PFSK-1 (cell line): ENCODE measurements at regions not wholly inside any gene's neighbourhood (a gene's known extent, or its start where the extent isn't known, plus 50 kb on each side); places are given as distances from the start of the nearest gene placed in this dataset.

Experiments used
- FOXP2 ChIP-seq: optimal IDR thresholded peaks from 2 replicates; pipeline ENCODE3; 2011; ENCODE audit warnings: borderline replicate concordance, control low read depth, inconsistent platforms; ENCODE audit not compliant: insufficient read depth; ENCODE audit errors: extremely low read length, extremely low read depth
- POLR2AphosphoS5 ChIP-seq: IDR thresholded peaks from 2 replicates; pipeline ENCODE4 v1.6.1; 2012; ENCODE audit warnings: low read depth, mild to moderate bottlenecking, control low read depth, low read length, moderate library complexity
- SIN3A ChIP-seq: IDR thresholded peaks from 2 replicates; pipeline ENCODE4 v1.6.1; 2012; ENCODE audit warnings: mild to moderate bottlenecking, low read length, moderate library complexity, borderline replicate concordance; ENCODE audit not compliant: insufficient read depth
- TAF1 ChIP-seq: IDR thresholded peaks from 2 replicates; pipeline ENCODE4 v1.6.1; 2012; ENCODE audit warnings: low read length, control low read depth, borderline replicate concordance; ENCODE audit not compliant: insufficient read depth
- TF ChIP-seq, protein P1 (sequence below), 2 experiments: IDR thresholded peaks; 2 replicates each; pipeline versions ENCODE4 v1.6.1 to v1.8.0; 2011 to 2012; ENCODE audit warnings: low read depth in 2 of 2, low read length in 2 of 2, control low read depth in 1 of 2, inconsistent platforms in 1 of 2, mild to moderate bottlenecking in 1 of 2, moderate library complexity in 1 of 2; ENCODE audit not compliant: insufficient read depth in 1 of 2

- TF ChIP-seq, protein P1, sequence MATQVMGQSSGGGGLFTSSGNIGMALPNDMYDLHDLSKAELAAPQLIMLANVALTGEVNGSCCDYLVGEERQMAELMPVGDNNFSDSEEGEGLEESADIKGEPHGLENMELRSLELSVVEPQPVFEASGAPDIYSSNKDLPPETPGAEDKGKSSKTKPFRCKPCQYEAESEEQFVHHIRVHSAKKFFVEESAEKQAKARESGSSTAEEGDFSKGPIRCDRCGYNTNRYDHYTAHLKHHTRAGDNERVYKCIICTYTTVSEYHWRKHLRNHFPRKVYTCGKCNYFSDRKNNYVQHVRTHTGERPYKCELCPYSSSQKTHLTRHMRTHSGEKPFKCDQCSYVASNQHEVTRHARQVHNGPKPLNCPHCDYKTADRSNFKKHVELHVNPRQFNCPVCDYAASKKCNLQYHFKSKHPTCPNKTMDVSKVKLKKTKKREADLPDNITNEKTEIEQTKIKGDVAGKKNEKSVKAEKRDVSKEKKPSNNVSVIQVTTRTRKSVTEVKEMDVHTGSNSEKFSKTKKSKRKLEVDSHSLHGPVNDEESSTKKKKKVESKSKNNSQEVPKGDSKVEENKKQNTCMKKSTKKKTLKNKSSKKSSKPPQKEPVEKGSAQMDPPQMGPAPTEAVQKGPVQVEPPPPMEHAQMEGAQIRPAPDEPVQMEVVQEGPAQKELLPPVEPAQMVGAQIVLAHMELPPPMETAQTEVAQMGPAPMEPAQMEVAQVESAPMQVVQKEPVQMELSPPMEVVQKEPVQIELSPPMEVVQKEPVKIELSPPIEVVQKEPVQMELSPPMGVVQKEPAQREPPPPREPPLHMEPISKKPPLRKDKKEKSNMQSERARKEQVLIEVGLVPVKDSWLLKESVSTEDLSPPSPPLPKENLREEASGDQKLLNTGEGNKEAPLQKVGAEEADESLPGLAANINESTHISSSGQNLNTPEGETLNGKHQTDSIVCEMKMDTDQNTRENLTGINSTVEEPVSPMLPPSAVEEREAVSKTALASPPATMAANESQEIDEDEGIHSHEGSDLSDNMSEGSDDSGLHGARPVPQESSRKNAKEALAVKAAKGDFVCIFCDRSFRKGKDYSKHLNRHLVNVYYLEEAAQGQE (IDR thresholded peaks at IDR 0.05; ENCODE audit: insufficient read depth in 1 of 2, low read depth in 2 of 2, low read length in 2 of 2) = no peak
- TF ChIP-seq TAF1 = no peak
- TF ChIP-seq POLR2AphosphoS5 = no peak
- TF ChIP-seq SIN3A = no peak
- no peak for TF ChIP-seq FOXP2
These were observed 1109.3 kb downstream of the REEP3 start for GRCh38 chr10:64630534-64630933.
